Panc1 (cell line): ENCODE measurements at regions not wholly inside any gene's neighbourhood (a gene's known extent, or its start where the extent isn't known, plus 50 kb on each side); places are given as distances from the start of the nearest gene placed in this dataset.

Experiments
- CTCF ChIP-seq: fragments of 450-650 bp; IDR thresholded peaks from 2 replicates; pipeline ENCODE4 v1.5.1; 2017; ENCODE audit warnings: mild to moderate bottlenecking
- REST ChIP-seq, 2 experiments: IDR thresholded peaks; 2 replicates each; pipeline ENCODE4 v1.6.1; 2011 to 2012; ENCODE audit warnings: low read depth in 2 of 2, control low read depth in 1 of 2, low read length in 1 of 2, mild to moderate bottlenecking in 1 of 2, moderate library complexity in 1 of 2; ENCODE audit not compliant: insufficient read depth in 1 of 2
- SIN3A ChIP-seq: IDR thresholded peaks from 2 replicates; pipeline ENCODE4 v1.6.1; 2012; ENCODE audit warnings: low read depth, mild to moderate bottlenecking, low read length, moderate library complexity, borderline replicate concordance; ENCODE audit not compliant: insufficient read depth

GRCh38 chr17:63189082-63189481, 223.0 kb downstream of the TANC2 start:
- TF ChIP-seq CTCF, result no peak
- no peak for TF ChIP-seq SIN3A
- no peak for TF ChIP-seq REST (IDR thresholded peaks at IDR 0.05; ENCODE audit: insufficient read depth in 1 of 2, low read depth in 2 of 2, low read length in 1 of 2)
